Esophagus squamous epithelium (tissue), 5 donors: ENCODE measurements at regions not wholly inside any gene's neighbourhood (a gene's known extent, or its start where the extent isn't known, plus 50 kb on each side); places are given as distances from the start of the nearest gene placed in this dataset.

ENCODE experiments used
- DNase-seq: peaks from one replicate; lab custom pipeline; 2025; lab: John Stamatoyannopoulos, UW
- H3K27ac ChIP-seq, 4 donors: fragments of 200-600 bp; sonication (generic); one replicate each; pipeline ENCODE4 v1.5.1; 2016 to 2019; ENCODE audit warnings: mild to moderate bottlenecking in 1 of 4
- H3K27me3 ChIP-seq, 4 donors: fragments of 200-600 bp; sonication (generic); 1 replicate in 3 of 4; 2 replicates in 1 of 4; pipeline versions ENCODE4 v1.5.1 to v1.6.0; 2017 to 2021; ENCODE audit warnings: antibody characterized with exemption in 1 of 4
- H3K36me3 ChIP-seq, 3 donors: fragments of 200-600 bp; sonication (generic); one replicate each; pipeline ENCODE4 v1.5.1; 2016 to 2019
- H3K4me1 ChIP-seq, 3 donors: fragments of 200-600 bp; sonication (generic); one replicate each; pipeline ENCODE4 v1.5.1; 2017 to 2019
- H3K4me3 ChIP-seq, 4 donors: fragments of 200-600 bp; sonication (generic); 1 replicate in 3 of 4; 2 replicates in 1 of 4; pipeline ENCODE4 v1.5.1; 2016 to 2019; ENCODE audit warnings: mild to moderate bottlenecking in 2 of 4, moderate library complexity in 1 of 4
- H3K9me3 ChIP-seq, 3 donors: fragments of 200-600 bp; sonication (generic); one replicate each; pipeline ENCODE4 v1.5.1; 2016 to 2019
- POLR2A ChIP-seq, 4 donors: fragments of 450-650 bp; IDR thresholded peaks; one replicate each; pipeline ENCODE4 v1.6.1; 2017; ENCODE audit warnings: antibody characterized with exemption in 4 of 4, mild to moderate bottlenecking in 4 of 4, moderate library complexity in 3 of 4
- WGBS, 2 donors: methylation state at CpG; one replicate each; pipeline ENCODE4 v1.1.5; 2018; 5-methylcytosine and 5-hydroxymethylcytosine counted together
- intact Hi-C: fragments of 100-400 bp; cut with DNase I; formaldehyde crosslinking; loops from one replicate; pipeline ENCODE4 v1.15.0; 2022
- TF ChIP-seq, protein P1 (sequence below), 6 experiments: fragments of 450-650 bp in 4 of 6; fragments of 200-600 bp in 2 of 6; sonication (generic) in 2 of 6; IDR thresholded peaks; one replicate each; pipeline ENCODE4 v1.5.1; 2016 to 2019; ENCODE audit warnings: antibody characterized with exemption in 6 of 6, mild to moderate bottlenecking in 4 of 6, moderate library complexity in 4 of 6
- donor health status: DM: yes; HTN: yes; CAD: no.

GRCh38 chr18:53745224-53745967, 479.1 kb downstream of the MBD2 start:
- Histone ChIP-seq H3K9me3 (no peaks in the 10 kb centered on the region), H3K4me3 (no peak overlapping the region), H3K36me3 (no peaks in the 10 kb centered on the region), H3K27ac (no peak overlapping the region), H3K27me3 (no peaks in the 10 kb centered on the region), H3K4me1 (no peaks in the 10 kb centered on the region)
- intact Hi-C loops: no loop called here
- TF ChIP-seq, protein P1, sequence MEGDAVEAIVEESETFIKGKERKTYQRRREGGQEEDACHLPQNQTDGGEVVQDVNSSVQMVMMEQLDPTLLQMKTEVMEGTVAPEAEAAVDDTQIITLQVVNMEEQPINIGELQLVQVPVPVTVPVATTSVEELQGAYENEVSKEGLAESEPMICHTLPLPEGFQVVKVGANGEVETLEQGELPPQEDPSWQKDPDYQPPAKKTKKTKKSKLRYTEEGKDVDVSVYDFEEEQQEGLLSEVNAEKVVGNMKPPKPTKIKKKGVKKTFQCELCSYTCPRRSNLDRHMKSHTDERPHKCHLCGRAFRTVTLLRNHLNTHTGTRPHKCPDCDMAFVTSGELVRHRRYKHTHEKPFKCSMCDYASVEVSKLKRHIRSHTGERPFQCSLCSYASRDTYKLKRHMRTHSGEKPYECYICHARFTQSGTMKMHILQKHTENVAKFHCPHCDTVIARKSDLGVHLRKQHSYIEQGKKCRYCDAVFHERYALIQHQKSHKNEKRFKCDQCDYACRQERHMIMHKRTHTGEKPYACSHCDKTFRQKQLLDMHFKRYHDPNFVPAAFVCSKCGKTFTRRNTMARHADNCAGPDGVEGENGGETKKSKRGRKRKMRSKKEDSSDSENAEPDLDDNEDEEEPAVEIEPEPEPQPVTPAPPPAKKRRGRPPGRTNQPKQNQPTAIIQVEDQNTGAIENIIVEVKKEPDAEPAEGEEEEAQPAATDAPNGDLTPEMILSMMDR (IDR thresholded peaks at IDR 0.05): no peak
- no peak for TF ChIP-seq POLR2A (IDR thresholded peaks at IDR 0.05)
- WGBS, 2 donors: 48 to 59% methylated on average over 5 of the region's 5 CpGs
- DNase-seq: no peak

GRCh38 chr18:53739700-53740099, 484.8 kb downstream of the MBD2 start:
- H3K27me3 ChIP-seq: no peaks in the 10 kb centered on the region
- intact Hi-C loops: no loop called here
- no peak overlapping the region for H3K4me3 ChIP-seq
- WGBS, 2 donors: 59 to 66% methylated on average over 5 of the region's 5 CpGs
- no peaks in the 10 kb centered on the region for H3K36me3 ChIP-seq
- no peak for TF ChIP-seq POLR2A (IDR thresholded peaks at IDR 0.05)
- TF ChIP-seq, protein P1 (IDR thresholded peaks at IDR 0.05): no peak
- H3K27ac ChIP-seq: no peak overlapping the region
- no peak for DNase-seq
- H3K4me1 ChIP-seq: no peaks in the 10 kb centered on the region
- no peaks in the 10 kb centered on the region for H3K9me3 ChIP-seq

DNA sequence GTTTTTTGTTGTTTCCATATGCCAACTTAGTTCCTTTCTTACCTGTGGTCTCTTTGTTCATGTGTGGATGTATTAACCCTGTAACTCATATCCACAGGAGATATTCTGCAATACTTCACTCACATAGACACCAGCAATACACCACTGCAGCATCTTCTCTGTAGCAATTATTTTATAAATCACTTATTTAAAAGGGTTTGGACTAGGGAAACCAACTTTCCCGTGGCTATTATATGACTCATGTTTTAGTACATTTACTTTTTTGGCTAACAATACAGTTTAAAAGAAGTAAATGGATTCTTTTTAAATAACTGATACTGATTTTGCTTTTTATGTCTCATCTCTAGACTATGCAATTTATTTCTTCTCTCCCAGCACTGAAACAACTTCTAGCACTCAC, 488.9 kb downstream of the MBD2 start:
- intact Hi-C loops: no loop called here
- no peaks in the 10 kb centered on the region for H3K27me3 ChIP-seq
- no peaks in the 10 kb centered on the region for H3K4me1 ChIP-seq
- no peak for DNase-seq
- H3K36me3 ChIP-seq: no peaks in the 10 kb centered on the region
- no peaks in the 10 kb centered on the region for H3K9me3 ChIP-seq
- TF ChIP-seq POLR2A (IDR thresholded peaks at IDR 0.05): no peak
- TF ChIP-seq, protein P1 (IDR thresholded peaks at IDR 0.05): no peak
- H3K4me3 ChIP-seq: no peak overlapping the region
- WGBS, 2 donors: 24 to 48% methylated on average over 1 of the region's 1 CpG
- H3K27ac ChIP-seq: no peak overlapping the region

- Histone ChIP-seq H3K36me3 (no peaks in the 10 kb centered on the region), H3K9me3 (no peaks in the 10 kb centered on the region), H3K27ac (no peak overlapping the region), H3K4me3 (no peak overlapping the region), H3K27me3 (no peaks in the 10 kb centered on the region), H3K4me1 (no peaks in the 10 kb centered on the region)
- intact Hi-C loops: no loop called here
- TF ChIP-seq, protein P1 (IDR thresholded peaks at IDR 0.05): no peak
- TF ChIP-seq POLR2A (IDR thresholded peaks at IDR 0.05): no peak
- DNase-seq: no peak
- WGBS, 2 donors: 8 to 22% methylated on average over 3 of the region's 3 CpGs
These were observed 509.1 kb downstream of the MBD2 start for GRCh38 chr18:53715243-53715853.

DNA sequence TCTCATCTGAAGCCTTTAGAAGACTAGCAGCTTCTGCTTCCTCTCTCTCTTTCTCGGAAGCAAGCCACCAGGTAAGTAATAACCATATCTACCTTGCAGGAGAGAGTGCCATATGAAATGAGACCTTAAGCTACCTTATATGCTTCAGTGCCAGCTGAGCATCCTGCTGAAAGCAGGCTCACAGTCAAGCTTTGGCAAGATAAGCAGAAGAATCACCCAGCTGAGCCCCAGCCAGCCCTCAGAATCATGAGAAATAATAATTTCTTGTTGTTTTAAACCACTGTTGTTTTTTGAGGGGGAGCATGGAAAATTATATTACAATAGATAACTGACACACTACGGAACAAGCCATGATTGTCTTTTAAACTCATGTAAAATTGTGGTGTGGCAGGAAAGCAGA, 514.4 kb downstream of the MBD2 start:
- 56 to 70% methylated on average over 2 of the region's 2 CpGs for WGBS, 2 donors
- DNase-seq: no peak
- Histone ChIP-seq H3K27ac (no peak overlapping the region), H3K9me3 (no peaks in the 10 kb centered on the region), H3K36me3 (no peaks in the 10 kb centered on the region), H3K4me1 (no peaks in the 10 kb centered on the region), H3K27me3 (no peaks in the 10 kb centered on the region), H3K4me3 (no peak overlapping the region)
- intact Hi-C loops: no loop called here
- TF ChIP-seq, protein P1 (IDR thresholded peaks at IDR 0.05): no peak
- TF ChIP-seq POLR2A (IDR thresholded peaks at IDR 0.05): no peak
